ENCODE measurements at regions not wholly inside any gene's neighbourhood (a gene's known extent, or its start where the extent isn't known, plus 50 kb on each side); places are given as distances from the start of the nearest gene placed in this dataset.

DNA sequence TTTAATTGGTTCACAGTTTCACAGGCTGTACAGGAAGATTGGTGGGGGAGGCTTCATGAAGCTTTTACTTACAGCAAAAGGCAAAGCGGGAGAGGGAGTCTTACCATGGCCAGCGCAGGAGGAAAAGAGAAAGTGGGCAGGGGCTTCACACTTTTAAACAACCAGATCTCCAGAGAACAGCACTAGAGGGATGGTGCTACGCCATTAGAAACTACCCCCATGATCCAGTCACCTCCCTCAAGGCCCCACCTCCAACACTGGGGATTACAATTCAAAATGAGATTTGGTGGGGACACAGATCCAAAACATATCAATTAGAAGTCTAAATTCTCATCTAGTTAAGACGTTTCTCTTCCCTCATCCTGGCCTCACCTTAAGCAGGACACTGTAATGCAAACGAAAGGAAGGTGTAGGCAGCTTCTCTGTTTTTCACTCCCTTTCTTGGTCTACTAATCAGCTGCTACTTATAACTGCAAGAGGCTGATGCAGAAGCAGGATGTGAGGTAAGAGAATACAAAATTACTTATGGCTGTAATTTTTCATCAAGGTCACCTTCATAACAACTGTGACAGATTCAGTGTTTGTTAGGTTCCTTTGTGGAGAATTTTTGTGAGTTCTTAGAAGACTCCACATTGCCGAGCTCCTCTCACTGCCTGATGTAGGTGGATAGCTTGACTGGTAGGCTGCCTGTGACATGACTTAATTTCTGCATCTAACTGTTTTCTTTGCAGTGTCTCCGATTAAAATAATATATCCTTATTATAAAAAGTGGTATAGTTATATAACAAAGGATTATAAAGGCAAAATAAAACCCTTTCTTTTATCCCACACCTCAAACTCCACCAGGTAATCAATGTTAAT is 255.1 kb downstream of the IL15 start:
- H4K20me1 ChIP-seq (ENCODE audit: control insufficient read depth, insufficient read depth, insufficient read length), result no peaks in the 10 kb centered on the region
- no peak overlapping the region for H3K18ac ChIP-seq (ENCODE audit: insufficient read length, low read depth, low read length)
- H3K23me2 ChIP-seq (ENCODE audit: insufficient read length, low read depth, low read length, poor library complexity, severe bottlenecking), result no peaks in the 10 kb centered on the region
- no peak overlapping the region for H4K91ac ChIP-seq (ENCODE audit: insufficient read length, low read depth, low read length)
- no peak overlapping the region for H2AK5ac ChIP-seq (ENCODE audit: insufficient read length, low read length)
- no peak overlapping the region for H4K8ac ChIP-seq (replicated peaks; ENCODE audit: insufficient read length, low read depth, low read length)
- H2BK15ac ChIP-seq (ENCODE audit: low read depth, low read length), result no peak overlapping the region
- no CpG with 5 or more reads among the region's 7 CpGs for WGBS (ENCODE audit: extremely low coverage, insufficient read length, low lambda C conversion rate)
- H4K5ac ChIP-seq (ENCODE audit: insufficient read length, low read depth, low read length), result no peak overlapping the region
- H2AFZ ChIP-seq (ENCODE audit: low read length), result peak overlapping the region; percentile 93
- H3K79me1 ChIP-seq (ENCODE audit: insufficient read depth, low read depth, low read length, poor library complexity, severe bottlenecking), result no peaks in the 10 kb centered on the region
- H3K14ac ChIP-seq (ENCODE audit: insufficient read depth, low read length), result no peak overlapping the region
- TF ChIP-seq, protein P1, sequence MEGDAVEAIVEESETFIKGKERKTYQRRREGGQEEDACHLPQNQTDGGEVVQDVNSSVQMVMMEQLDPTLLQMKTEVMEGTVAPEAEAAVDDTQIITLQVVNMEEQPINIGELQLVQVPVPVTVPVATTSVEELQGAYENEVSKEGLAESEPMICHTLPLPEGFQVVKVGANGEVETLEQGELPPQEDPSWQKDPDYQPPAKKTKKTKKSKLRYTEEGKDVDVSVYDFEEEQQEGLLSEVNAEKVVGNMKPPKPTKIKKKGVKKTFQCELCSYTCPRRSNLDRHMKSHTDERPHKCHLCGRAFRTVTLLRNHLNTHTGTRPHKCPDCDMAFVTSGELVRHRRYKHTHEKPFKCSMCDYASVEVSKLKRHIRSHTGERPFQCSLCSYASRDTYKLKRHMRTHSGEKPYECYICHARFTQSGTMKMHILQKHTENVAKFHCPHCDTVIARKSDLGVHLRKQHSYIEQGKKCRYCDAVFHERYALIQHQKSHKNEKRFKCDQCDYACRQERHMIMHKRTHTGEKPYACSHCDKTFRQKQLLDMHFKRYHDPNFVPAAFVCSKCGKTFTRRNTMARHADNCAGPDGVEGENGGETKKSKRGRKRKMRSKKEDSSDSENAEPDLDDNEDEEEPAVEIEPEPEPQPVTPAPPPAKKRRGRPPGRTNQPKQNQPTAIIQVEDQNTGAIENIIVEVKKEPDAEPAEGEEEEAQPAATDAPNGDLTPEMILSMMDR (conservative IDR thresholded peaks at IDR 0.05), result no peak
- H3K27me3 ChIP-seq (ENCODE audit: insufficient read depth, low read length), result no peaks in the 10 kb centered on the region
- H3K4me1 ChIP-seq (ENCODE audit: insufficient read depth, low read length), result peaks cover 3% of the 10 kb centered on the region; the same call in 1 of the 2 replicates
- Mint-ChIP-seq H3K36me3 (ENCODE audit: insufficient read depth in 1 of 3, low read depth in 3 of 3) (peaks cover 0 to 4% (median 0%) of the 10 kb centered on the region in 3 experiments; a peak in 1 of 7 replicates), H3K4me3 (no peak overlapping the region), H3K27ac (0 out of 7 replicates have a peak overlapping the region, but pooled peaks of 2 of the 3 experiments have one; percentile 28 to 36), H3K4me1 (peaks cover 14% of the 10 kb centered on the region in 2 experiments), H3K27me3 (ENCODE audit: low read depth) (no peaks in the 10 kb centered on the region), H3K9me3 (no peaks in the 10 kb centered on the region; a peak in 1 of 5 replicates)
- no peaks in the 10 kb centered on the region for H3K79me2 ChIP-seq (ENCODE audit: insufficient read depth, low read length)
- H3K9ac ChIP-seq (ENCODE audit: extremely low read depth, insufficient read length, low read length), result no peak overlapping the region
- H3K9me3 ChIP-seq (ENCODE audit: control insufficient read depth, low read depth, low read length), result no peaks in the 10 kb centered on the region
- no peak overlapping the region for H2BK5ac ChIP-seq (ENCODE audit: insufficient read length, low read length)
- no peak overlapping the region for H2BK12ac ChIP-seq (ENCODE audit: insufficient read length, low read depth, low read length)
- H2BK20ac ChIP-seq (ENCODE audit: low read depth, low read length, poor library complexity, severe bottlenecking), result no peak overlapping the region
- no peak overlapping the region for H3K56ac ChIP-seq (ENCODE audit: insufficient read length, low read depth, low read length)
- H3K4ac ChIP-seq (ENCODE audit: low read depth, low read length), result no peak overlapping the region
- no peak overlapping the region for H3K23ac ChIP-seq (ENCODE audit: insufficient read length, low read depth, low read length)
- no peak overlapping the region for H3K27ac ChIP-seq (ENCODE audit: insufficient read length, low read depth, low read length)
- DNase-seq, result no peak
- H2BK120ac ChIP-seq (ENCODE audit: low read depth, low read length, poor library complexity, severe bottlenecking), result no peak overlapping the region
- H3T11ph ChIP-seq (ENCODE audit: low read length), result no peak overlapping the region
- no peak overlapping the region for H3K4me2 ChIP-seq (ENCODE audit: insufficient read depth, insufficient read length, low read length)

Measured in H9 (cell line).